Tibial nerve (tissue), 4 donors: ENCODE measurements at regions not wholly inside any gene's neighbourhood (a gene's known extent, or its start where the extent isn't known, plus 50 kb on each side); places are given as distances from the start of the nearest gene placed in this dataset.
"Not testable (repeated sequence)": the region's sequence is repeated elsewhere in the genome, so short reads cannot be mapped to it uniquely, and the experiment has no call there.

Experiments used
- DNase-seq, 2 donors: peaks; one replicate each; pipeline ENCODE4 v3.0.0-alpha.2; 2019; ENCODE audit warnings: low spot score in 2 of 2
- H3K27ac ChIP-seq, 4 donors: fragments of 200-600 bp; sonication (generic) in 3 of 4; one replicate each; pipeline ENCODE4 v1.5.1; 2017 to 2019; ENCODE audit warnings: mild to moderate bottlenecking in 1 of 4
- H3K27me3 ChIP-seq, 2 donors: fragments of 200-600 bp; sonication (generic) in 1 of 2; one replicate each; pipeline versions ENCODE4 v1.5.1 to v1.6.0; 2017 to 2019
- H3K36me3 ChIP-seq, 3 donors: fragments of 200-600 bp; sonication (generic); one replicate each; pipeline ENCODE4 v1.5.1; 2018 to 2019
- H3K4me1 ChIP-seq, 4 donors: fragments of 200-600 bp; sonication (generic) in 3 of 4; one replicate each; pipeline ENCODE4 v1.5.1; 2017 to 2019
- H3K4me3 ChIP-seq, 4 donors: fragments of 200-600 bp; sonication (generic) in 3 of 4; one replicate each; pipeline ENCODE4 v1.5.1; 2017 to 2019; ENCODE audit warnings: mild to moderate bottlenecking in 1 of 4, moderate library complexity in 1 of 4
- H3K9me3 ChIP-seq, 4 donors: fragments of 200-600 bp; sonication (generic) in 3 of 4; one replicate each; pipeline ENCODE4 v1.5.1; 2017 to 2019
- CTCF ChIP-seq, 5 experiments: fragments of 200-600 bp in 3 of 5; fragments of 450-650 bp in 2 of 5; sonication (generic) in 3 of 5; IDR thresholded peaks; one replicate each; pipeline ENCODE4 v1.5.1; 2016 to 2019; ENCODE audit warnings: antibody characterized with exemption in 5 of 5, mild to moderate bottlenecking in 3 of 5, moderate library complexity in 2 of 5
- EP300 ChIP-seq, 2 donors: sonication (generic); formaldehyde crosslinking; IDR thresholded peaks; one replicate each; pipeline ENCODE4 v1.6.1; 2017; ENCODE audit warnings: antibody characterized with exemption in 2 of 2, mild to moderate bottlenecking in 1 of 2
- POLR2A ChIP-seq, 2 donors: fragments of 450-650 bp; IDR thresholded peaks; one replicate each; pipeline ENCODE4 v1.6.1; 2017; ENCODE audit warnings: antibody characterized with exemption in 2 of 2, mild to moderate bottlenecking in 2 of 2, moderate library complexity in 2 of 2
- WGBS, 2 donors: methylation state at CpG; one replicate each; pipeline ENCODE4 v1.1.5; 2018; 5-methylcytosine and 5-hydroxymethylcytosine counted together

GRCh38 chr1:192491804-192492554 is 83.6 kb upstream of the RGS1 start:
- no peak for DNase-seq
- peaks cover 0 to 15% (median 5%) of the 10 kb centered on the region in 4 donors for H3K4me1 ChIP-seq
- TF ChIP-seq POLR2A (IDR thresholded peaks at IDR 0.05): no peak
- no peak for TF ChIP-seq EP300 (IDR thresholded peaks at IDR 0.05)
- TF ChIP-seq CTCF (IDR thresholded peaks at IDR 0.05): no peak
- no peaks in the 10 kb centered on the region for H3K9me3 ChIP-seq
- no peaks in the 10 kb centered on the region for H3K36me3 ChIP-seq
- H3K27me3 ChIP-seq: no peaks in the 10 kb centered on the region
- no peak overlapping the region for H3K27ac ChIP-seq
- H3K4me3 ChIP-seq: no peak overlapping the region
- 79 to 84% methylated on average over 2 of the region's 2 CpGs for WGBS, 2 donors

- DNase-seq: no peak
- 93 to 98% methylated on average over 1 of the region's 1 CpG for WGBS, 2 donors
These were observed 82.0 kb upstream of the RGS1 start for GRCh38 chr1:192493584-192493983.

GRCh38 chr1:192496369-192497056 is 79.1 kb upstream of the RGS1 start:
- DNase-seq: no peak
- no peaks in the 10 kb centered on the region for H3K36me3 ChIP-seq
- H3K4me1 ChIP-seq: no peaks in the 10 kb centered on the region
- H3K9me3 ChIP-seq: no peaks in the 10 kb centered on the region
- H3K27me3 ChIP-seq: no peaks in the 10 kb centered on the region
- no peak overlapping the region for H3K4me3 ChIP-seq
- TF ChIP-seq EP300 (IDR thresholded peaks at IDR 0.05): no peak
- no peak for TF ChIP-seq POLR2A (IDR thresholded peaks at IDR 0.05)
- TF ChIP-seq CTCF (IDR thresholded peaks at IDR 0.05): no peak
- H3K27ac ChIP-seq: no peak overlapping the region
- 52 to 55% methylated on average over 3 of the region's 3 CpGs for WGBS, 2 donors

More at GRCh38 chr1:192493584-192493983, 82.0 kb upstream of the RGS1 start:
- Histone ChIP-seq H3K4me3 (no peak overlapping the region), H3K4me1 (peaks cover 0 to 15% (median 5%) of the 10 kb centered on the region in 4 donors), H3K36me3 (no peaks in the 10 kb centered on the region), H3K27ac (no peak overlapping the region), H3K9me3 (no peaks in the 10 kb centered on the region), H3K27me3 (no peaks in the 10 kb centered on the region)
- TF ChIP-seq POLR2A (IDR thresholded peaks at IDR 0.05): no peak
- TF ChIP-seq CTCF (IDR thresholded peaks at IDR 0.05): no peak
- TF ChIP-seq EP300 (IDR thresholded peaks at IDR 0.05): no peak

- no peaks in the 10 kb centered on the region for H3K27me3 ChIP-seq
- no peaks in the 10 kb centered on the region for H3K4me1 ChIP-seq
- DNase-seq: no peak
- H3K9me3 ChIP-seq: no peaks in the 10 kb centered on the region
- H3K36me3 ChIP-seq: no peaks in the 10 kb centered on the region
- WGBS, 2 donors: 88 to 94% methylated on average over 2 of the region's 2 CpGs
- H3K27ac ChIP-seq: no peak overlapping the region
- H3K4me3 ChIP-seq: no peak overlapping the region
- no peak for TF ChIP-seq EP300 (IDR thresholded peaks at IDR 0.05)
- TF ChIP-seq POLR2A (IDR thresholded peaks at IDR 0.05): no peak
- TF ChIP-seq CTCF (IDR thresholded peaks at IDR 0.05): no peak
These were observed 78.3 kb upstream of the RGS1 start for GRCh38 chr1:192497214-192497794.

GRCh38 chr1:192498092-192498491 is 77.5 kb upstream of the RGS1 start:
- not testable (repeated sequence) for H3K9me3 ChIP-seq, H3K27ac ChIP-seq, H3K27me3 ChIP-seq, H3K36me3 ChIP-seq, H3K4me3 ChIP-seq, H3K4me1 ChIP-seq, DNase-seq
- 91 to 97% methylated on average over 13 of the region's 13 CpGs for WGBS, 2 donors

GRCh38 chr1:192499061-192499581 is 76.5 kb upstream of the RGS1 start:
- DNase-seq: not testable (repeated sequence)

GRCh38 chr1:192500541-192500940 is 75.0 kb upstream of the RGS1 start:
- H3K4me1 ChIP-seq, H3K27me3 ChIP-seq, H3K4me3 ChIP-seq, H3K36me3 ChIP-seq, H3K9me3 ChIP-seq, DNase-seq, H3K27ac ChIP-seq: not testable (repeated sequence)
- 94% methylated on average over 22 to 23 of the region's 23 CpGs for WGBS, 2 donors

More at GRCh38 chr1:192499061-192499581, 76.5 kb upstream of the RGS1 start:
- WGBS, 2 donors: 95 to 99% methylated on average over 6 to 17 of the region's 29 CpGs
- not testable (repeated sequence) for H3K27me3 ChIP-seq, H3K36me3 ChIP-seq, H3K4me3 ChIP-seq, H3K9me3 ChIP-seq, H3K4me1 ChIP-seq, H3K27ac ChIP-seq
